MCF 10A (cell line): ENCODE measurements at regions not wholly inside any gene's neighbourhood (a gene's known extent, or its start where the extent isn't known, plus 50 kb on each side); places are given as distances from the start of the nearest gene placed in this dataset.

Experiments
- BruUV-seq: library from RNA; stranded (reverse); fragments of 400-500 nt; replicated peaks from 2 replicates; lab custom pipeline; 2021; lab: Mats Ljungman, UMichigan
- CTCF ChIA-PET: fragments of 300-600 bp; sonication (Branson Sonifier 250); formaldehyde crosslinking; extraction: SDS; loops from one replicate; lab custom pipeline; 2021; ENCODE audit warnings: antibody characterized with exemption, inconsistent platforms; lab: Yijun Ruan, JAX
- POLR2A ChIA-PET: fragments of 300-600, 350-650 bp; sonication (Branson Sonifier 250); formaldehyde crosslinking; extraction: SDS; loops from one replicate; lab custom pipeline; 2020; ENCODE audit warnings: antibody characterized with exemption, inconsistent platforms; lab: Yijun Ruan, JAX
- DNase-seq: peaks from one replicate; pipeline ENCODE4 v3.0.0-alpha.2; 2018; ENCODE audit not compliant: unreplicated experiment
- H3K27ac Mint-ChIP-seq: one replicate; pipeline ENCODE4 v1.8.0; 2022; ENCODE audit warnings: mild to moderate bottlenecking, low read depth, mixed read lengths; ENCODE audit not compliant: unreplicated experiment
- H3K27me3 Mint-ChIP-seq: one replicate; pipeline ENCODE4 v1.8.0; 2022; ENCODE audit warnings: mixed read lengths; ENCODE audit not compliant: insufficient read depth, unreplicated experiment
- H3K36me3 Mint-ChIP-seq: one replicate; pipeline ENCODE4 v1.8.0; 2022; ENCODE audit warnings: mild to moderate bottlenecking, moderate library complexity, mixed read lengths; ENCODE audit not compliant: insufficient read depth, unreplicated experiment
- H3K4me1 Mint-ChIP-seq: one replicate; pipeline ENCODE4 v1.8.0; 2022; ENCODE audit warnings: mixed read lengths; ENCODE audit not compliant: insufficient read depth, unreplicated experiment
- H3K4me3 Mint-ChIP-seq: one replicate; pipeline ENCODE4 v1.8.0; 2022; ENCODE audit warnings: mild to moderate bottlenecking, moderate library complexity, mixed read lengths; ENCODE audit not compliant: unreplicated experiment
- H3K9me3 Mint-ChIP-seq: one replicate; pipeline ENCODE4 v1.8.0; 2022; ENCODE audit warnings: mixed read lengths; ENCODE audit not compliant: unreplicated experiment
- intact Hi-C: fragments of 100-400 bp; cut with micrococcal nuclease; formaldehyde crosslinking; loops from 2 replicates; pipeline ENCODE4 v1.14.1; 2022
- TF ChIP-seq, protein P1 (sequence below): fragments of 200-600 bp; IDR thresholded peaks from one replicate; pipeline ENCODE4 v1.8.0; 2022; ENCODE audit warnings: antibody characterized with exemption, mild to moderate bottlenecking; ENCODE audit not compliant: unreplicated experiment

- no peaks in the 10 kb centered on the region for H3K36me3 Mint-ChIP-seq
- intact Hi-C loops: no loop called here
- no peak for DNase-seq
- no peak overlapping the region for H3K4me3 Mint-ChIP-seq
- H3K27me3 Mint-ChIP-seq: peaks cover 73% of the 10 kb centered on the region
- H3K4me1 Mint-ChIP-seq: peaks cover 10% of the 10 kb centered on the region
- ChIA-PET CTCF (interaction anchor here (1.6 to 5.4 kb wide), 3 partner anchors 9 to 191 kb away, joined by 5 to 43 read pairs (median 39); no protein-coding TSS in a partner anchor), POLR2A (no interaction called here)
- H3K27ac Mint-ChIP-seq: no peak overlapping the region
- BruUV-seq: no TSS peak
- no peaks in the 10 kb centered on the region for H3K9me3 Mint-ChIP-seq
- TF ChIP-seq, protein P1, sequence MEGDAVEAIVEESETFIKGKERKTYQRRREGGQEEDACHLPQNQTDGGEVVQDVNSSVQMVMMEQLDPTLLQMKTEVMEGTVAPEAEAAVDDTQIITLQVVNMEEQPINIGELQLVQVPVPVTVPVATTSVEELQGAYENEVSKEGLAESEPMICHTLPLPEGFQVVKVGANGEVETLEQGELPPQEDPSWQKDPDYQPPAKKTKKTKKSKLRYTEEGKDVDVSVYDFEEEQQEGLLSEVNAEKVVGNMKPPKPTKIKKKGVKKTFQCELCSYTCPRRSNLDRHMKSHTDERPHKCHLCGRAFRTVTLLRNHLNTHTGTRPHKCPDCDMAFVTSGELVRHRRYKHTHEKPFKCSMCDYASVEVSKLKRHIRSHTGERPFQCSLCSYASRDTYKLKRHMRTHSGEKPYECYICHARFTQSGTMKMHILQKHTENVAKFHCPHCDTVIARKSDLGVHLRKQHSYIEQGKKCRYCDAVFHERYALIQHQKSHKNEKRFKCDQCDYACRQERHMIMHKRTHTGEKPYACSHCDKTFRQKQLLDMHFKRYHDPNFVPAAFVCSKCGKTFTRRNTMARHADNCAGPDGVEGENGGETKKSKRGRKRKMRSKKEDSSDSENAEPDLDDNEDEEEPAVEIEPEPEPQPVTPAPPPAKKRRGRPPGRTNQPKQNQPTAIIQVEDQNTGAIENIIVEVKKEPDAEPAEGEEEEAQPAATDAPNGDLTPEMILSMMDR: no peak
Measured at GRCh38 chr16:82454566-82454965, 172.2 kb upstream of the CDH13 start.

GRCh38 chr16:82454152-82454551 lies 172.6 kb upstream of the CDH13 start:
- intact Hi-C loops: no loop called here
- H3K4me1 Mint-ChIP-seq: peaks cover 6% of the 10 kb centered on the region
- DNase-seq: no peak
- no peaks in the 10 kb centered on the region for H3K9me3 Mint-ChIP-seq
- no TSS peak for BruUV-seq
- TF ChIP-seq, protein P1: no peak
- POLR2A ChIA-PET: no interaction called here
- peaks cover 72% of the 10 kb centered on the region for H3K27me3 Mint-ChIP-seq
- CTCF ChIA-PET: interaction anchor here (1.6 to 5.4 kb wide), 3 partner anchors 8 to 191 kb away, joined by 5 to 43 read pairs (median 39); no protein-coding TSS in a partner anchor
- no peaks in the 10 kb centered on the region for H3K36me3 Mint-ChIP-seq
- no peak overlapping the region for H3K27ac Mint-ChIP-seq
- no peak overlapping the region for H3K4me3 Mint-ChIP-seq

- intact Hi-C loops: no loop called here
- H3K27ac Mint-ChIP-seq: no peak overlapping the region
- no peaks in the 10 kb centered on the region for H3K36me3 Mint-ChIP-seq
- peaks cover 72% of the 10 kb centered on the region for H3K27me3 Mint-ChIP-seq
- peaks cover 5% of the 10 kb centered on the region for H3K4me1 Mint-ChIP-seq
- no TSS peak for BruUV-seq
- POLR2A ChIA-PET: no interaction called here
- TF ChIP-seq, protein P1: no peak
- H3K4me3 Mint-ChIP-seq: no peak overlapping the region
- no peak for DNase-seq
- CTCF ChIA-PET: interaction anchor here (0.6 to 2.2 kb wide), 4 partner anchors 10 to 491 kb away, joined by 3 to 9 read pairs (median 4); no protein-coding TSS in a partner anchor
- H3K9me3 Mint-ChIP-seq: no peaks in the 10 kb centered on the region
Measured at GRCh38 chr16:82452004-82452756, 174.6 kb upstream of the CDH13 start.

DNA sequence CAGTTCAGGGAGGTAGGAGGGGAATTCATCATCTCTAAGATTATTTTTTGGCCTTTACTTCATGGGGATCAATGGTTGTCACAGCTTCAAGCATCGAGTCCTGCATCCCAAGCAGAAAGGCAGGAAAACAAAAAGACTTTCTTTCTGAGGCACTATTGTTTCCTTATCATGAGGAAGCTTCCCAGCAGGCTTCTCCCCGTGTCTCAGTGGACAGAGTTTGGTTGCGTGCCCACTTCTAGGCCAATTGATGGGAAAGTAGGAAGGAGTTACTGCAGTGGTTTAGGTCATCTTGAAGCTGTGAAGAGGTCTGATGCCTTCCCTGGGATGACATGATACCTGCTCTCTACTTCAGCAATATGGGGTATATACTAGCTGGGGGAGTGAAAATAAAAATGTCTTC lies 175.3 kb upstream of the CDH13 start:
- Mint-ChIP-seq H3K4me1 (peaks cover 2% of the 10 kb centered on the region), H3K27ac (no peak overlapping the region), H3K4me3 (no peak overlapping the region), H3K9me3 (no peaks in the 10 kb centered on the region), H3K36me3 (no peaks in the 10 kb centered on the region), H3K27me3 (peaks cover 69% of the 10 kb centered on the region)
- intact Hi-C loops: no loop called here
- DNase-seq: no peak
- ChIA-PET POLR2A (no interaction called here), CTCF (interaction anchor here (0.7 to 2.2 kb wide), 2 partner anchors 9 to 129 kb away, joined by 3 to 9 read pairs; no protein-coding TSS in a partner anchor)
- BruUV-seq: no TSS peak
- TF ChIP-seq, protein P1: no peak
